Panc1 (cell line): ENCODE measurements at regions not wholly inside any gene's neighbourhood (a gene's known extent, or its start where the extent isn't known, plus 50 kb on each side); places are given as distances from the start of the nearest gene placed in this dataset.

Experiments used
- ATAC-seq: fragments of 200-7000 bp; cut with Tn5 transposase; 2 replicates; pipeline ENCODE4 v1.9.1; 2020; ENCODE audit warnings: mild to moderate bottlenecking, moderate library complexity
- BruUV-seq: library from RNA; stranded (reverse); fragments of 400-500 nt; replicated peaks from 2 replicates; lab custom pipeline; 2021; lab: Mats Ljungman, UMichigan
- CTCF ChIA-PET: fragments of 300-600 bp; sonication (Branson Sonifier 250); formaldehyde crosslinking; loops from one replicate; lab custom pipeline; 2022; ENCODE audit warnings: antibody characterized with exemption; lab: Charles Lee
- POLR2A ChIA-PET: fragments of 300-600 bp; sonication (Branson Sonifier 250); formaldehyde crosslinking; loops from one replicate; lab custom pipeline; 2022; ENCODE audit warnings: antibody characterized with exemption; lab: Charles Lee
- DNase-seq: peaks from one replicate; pipeline ENCODE4 v3.0.0-alpha.2; 2010; ENCODE audit warnings: low read depth, low spot score
- H3K27ac ChIP-seq: 2 replicates; pipeline ENCODE4 v1.5.1; 2011; ENCODE audit warnings: mild to moderate bottlenecking, low read length, inconsistent platforms
- H3K27me3 ChIP-seq: fragments of 200-500 bp; sonication (Bioruptor generic); 2 replicates; pipeline ENCODE4 v1.6.0; 2014; ENCODE audit warnings: low read length, inconsistent platforms; ENCODE audit not compliant: control insufficient read depth, insufficient read depth
- H3K36me3 ChIP-seq: fragments of 200-500 bp; sonication (Bioruptor generic); 2 replicates; pipeline ENCODE4 v1.5.1; 2014; ENCODE audit warnings: inconsistent platforms, mild to moderate bottlenecking, low read length, moderate library complexity; ENCODE audit not compliant: control insufficient read depth, insufficient read depth
- H3K4me1 ChIP-seq: 2 replicates; pipeline ENCODE4 v1.5.1; 2011; ENCODE audit warnings: inconsistent platforms, mild to moderate bottlenecking, low read length, moderate library complexity; ENCODE audit not compliant: control insufficient read depth, insufficient read depth
- H3K4me3 ChIP-seq, 2 experiments: 2 replicates each; pipeline ENCODE4 v1.5.1; 2011 to 2012; ENCODE audit warnings: low read depth in 2 of 2, low read length in 2 of 2, mild to moderate bottlenecking in 2 of 2, inconsistent platforms in 1 of 2, moderate library complexity in 1 of 2
- H3K9me3 ChIP-seq: fragments of 200-500 bp; sonication (Bioruptor generic); 2 replicates; pipeline ENCODE4 v1.5.1; 2014; ENCODE audit warnings: low read depth, mild to moderate bottlenecking, inconsistent platforms, low read length, moderate library complexity; ENCODE audit not compliant: control insufficient read depth, insufficient read depth
- CTCF ChIP-seq: fragments of 450-650 bp; IDR thresholded peaks from 2 replicates; pipeline ENCODE4 v1.5.1; 2017; ENCODE audit warnings: mild to moderate bottlenecking
- POLR2AphosphoS5 ChIP-seq: IDR thresholded peaks from 2 replicates; pipeline ENCODE4 v1.6.1; 2012; ENCODE audit warnings: mild to moderate bottlenecking, low read depth, low read length, moderate library complexity
- REST ChIP-seq, 2 experiments: IDR thresholded peaks; 2 replicates each; pipeline ENCODE4 v1.6.1; 2011 to 2012; ENCODE audit warnings: low read depth in 2 of 2, control low read depth in 1 of 2, low read length in 1 of 2, mild to moderate bottlenecking in 1 of 2, moderate library complexity in 1 of 2; ENCODE audit not compliant: insufficient read depth in 1 of 2
- SIN3A ChIP-seq: IDR thresholded peaks from 2 replicates; pipeline ENCODE4 v1.6.1; 2012; ENCODE audit warnings: low read depth, mild to moderate bottlenecking, low read length, moderate library complexity, borderline replicate concordance; ENCODE audit not compliant: insufficient read depth
- TCF7L2 ChIP-seq: IDR thresholded peaks from 2 replicates; pipeline ENCODE4 v1.6.1; 2011; ENCODE audit warnings: mild to moderate bottlenecking, low read depth, low read length, inconsistent platforms
- in situ Hi-C: cut with HindIII; loops from 2 replicates; pipeline ENCODE4 v1.10.0; 2016; ENCODE audit warnings: low sequenced_read_pairs, low pct_unique_long_range_greater_than_20kb
- intact Hi-C: fragments of 100-400 bp; cut with micrococcal nuclease; formaldehyde crosslinking; loops from one replicate; pipeline ENCODE4 v1.10.0; 2022; ENCODE audit not compliant: unreplicated experiment

GRCh38 chr2:30311711-30312110 lies 80.4 kb downstream of the LBH start:
- Histone ChIP-seq H3K4me3 (no peak overlapping the region), H3K9me3 (no peaks in the 10 kb centered on the region), H3K36me3 (no peaks in the 10 kb centered on the region), H3K4me1 (no peaks in the 10 kb centered on the region), H3K27me3 (no peaks in the 10 kb centered on the region), H3K27ac (no peak overlapping the region)
- no peak for ATAC-seq
- TF ChIP-seq SIN3A = no peak
- CTCF ChIA-PET = no interaction called here
- intact Hi-C loops (no loop called here), in situ Hi-C loops (no loop called here)
- no TSS peak for BruUV-seq
- DNase-seq = no peak
- POLR2A ChIA-PET = no interaction called here

GRCh38 chr2:30312916-30313315 lies 81.6 kb downstream of the LBH start:
- no peak for TF ChIP-seq SIN3A
- no peak for TF ChIP-seq REST (IDR thresholded peaks at IDR 0.05; ENCODE audit: insufficient read depth in 1 of 2, low read depth in 2 of 2, low read length in 1 of 2)
- no peak for TF ChIP-seq POLR2AphosphoS5
- no peak for TF ChIP-seq CTCF
- no peak for TF ChIP-seq TCF7L2
- Histone ChIP-seq H3K4me3 (no peak overlapping the region), H3K9me3 (no peaks in the 10 kb centered on the region), H3K36me3 (no peaks in the 10 kb centered on the region), H3K27ac (no peak overlapping the region), H3K27me3 (no peaks in the 10 kb centered on the region), H3K4me1 (no peaks in the 10 kb centered on the region)
- CTCF ChIA-PET = no interaction called here
- intact Hi-C loops = no loop called here
- ATAC-seq = no peak
- no TSS peak for BruUV-seq
- POLR2A ChIA-PET = no interaction called here
- in situ Hi-C loops = no loop called here
- no peak for DNase-seq

- no TSS peak for BruUV-seq
- Histone ChIP-seq H3K4me1 (no peaks in the 10 kb centered on the region), H3K27me3 (no peaks in the 10 kb centered on the region), H3K36me3 (no peaks in the 10 kb centered on the region), H3K27ac (no peak overlapping the region), H3K9me3 (no peaks in the 10 kb centered on the region), H3K4me3 (no peak overlapping the region)
- DNase-seq (no peak), ATAC-seq (no peak)
- CTCF ChIA-PET = no interaction called here
- in situ Hi-C loops = no loop called here
- no peak for TF ChIP-seq REST (IDR thresholded peaks at IDR 0.05; ENCODE audit: insufficient read depth in 1 of 2, low read depth in 2 of 2, low read length in 1 of 2)
- TF ChIP-seq TCF7L2 = no peak
- TF ChIP-seq POLR2AphosphoS5 = no peak
- TF ChIP-seq SIN3A = no peak
- no peak for TF ChIP-seq CTCF
- intact Hi-C loops = no loop called here
- POLR2A ChIA-PET = no interaction called here
These were observed 83.6 kb downstream of the LBH start for GRCh38 chr2:30314981-30315380.
